ENCODE measurements at regions not wholly inside any gene's neighbourhood (a gene's known extent, or its start where the extent isn't known, plus 50 kb on each side); places are given as distances from the start of the nearest gene placed in this dataset.
"Not testable (repeated sequence)": the region's sequence is repeated elsewhere in the genome, so short reads cannot be mapped to it uniquely, and the experiment has no call there.

- DNase-seq, result no peak
Measured at GRCh38 chr12:88729196-88729595, 148.9 kb upstream of the KITLG start.

GRCh38 chr12:88726806-88727720 is 146.8 kb upstream of the KITLG start:
- no peak for DNase-seq

DNA sequence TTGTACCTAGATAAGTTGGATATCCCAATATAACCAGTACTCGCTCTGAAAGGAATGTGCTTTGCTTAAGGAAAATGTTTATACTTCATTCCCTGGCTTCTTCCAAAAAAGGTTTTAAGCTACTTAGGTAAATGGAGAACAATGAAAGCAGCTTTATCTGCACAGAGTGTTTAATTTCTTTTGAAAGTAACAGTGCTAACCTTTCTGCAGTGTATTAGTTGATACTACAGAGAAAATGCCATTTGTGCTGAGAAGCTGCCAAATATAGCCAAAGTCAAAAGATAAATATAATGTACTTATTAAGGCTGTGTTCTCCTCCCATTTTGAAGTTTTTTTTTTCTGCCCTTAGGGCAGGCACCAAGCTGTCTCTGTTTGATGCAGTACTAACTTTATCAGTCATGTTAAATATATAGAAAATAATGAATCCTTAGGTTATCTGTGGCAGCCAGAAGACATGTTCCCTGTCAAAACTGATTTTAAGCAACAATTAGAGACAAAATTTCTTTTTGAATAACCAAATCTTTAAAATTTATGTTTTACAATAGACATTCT is 145.4 kb upstream of the KITLG start:
- no peak for DNase-seq

DNA sequence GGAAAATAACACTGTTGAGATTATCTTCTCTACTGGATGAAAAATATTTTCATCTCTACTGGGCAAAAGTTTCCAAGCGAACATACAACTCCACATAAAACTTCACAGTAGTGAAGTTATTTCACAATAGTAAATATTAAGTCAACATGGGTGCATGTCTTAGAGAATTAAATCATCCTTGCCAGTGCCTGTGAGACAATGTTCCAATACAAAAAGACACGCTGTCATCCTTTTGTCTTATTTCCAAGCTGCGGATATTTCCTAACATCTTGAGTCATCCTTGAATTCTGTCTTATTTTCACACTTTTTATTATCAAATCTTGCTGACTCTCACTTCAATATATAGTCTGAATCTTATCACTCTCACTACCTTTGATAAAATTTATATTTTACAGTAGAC is 142.9 kb upstream of the KITLG start:
- no peak for DNase-seq

GRCh38 chr12:88720785-88721650 is 140.7 kb upstream of the KITLG start:
- no peak for DNase-seq

- DNase-seq, result no peak
Measured at GRCh38 chr12:88720231-88720630, 140.0 kb upstream of the KITLG start.

DNA sequence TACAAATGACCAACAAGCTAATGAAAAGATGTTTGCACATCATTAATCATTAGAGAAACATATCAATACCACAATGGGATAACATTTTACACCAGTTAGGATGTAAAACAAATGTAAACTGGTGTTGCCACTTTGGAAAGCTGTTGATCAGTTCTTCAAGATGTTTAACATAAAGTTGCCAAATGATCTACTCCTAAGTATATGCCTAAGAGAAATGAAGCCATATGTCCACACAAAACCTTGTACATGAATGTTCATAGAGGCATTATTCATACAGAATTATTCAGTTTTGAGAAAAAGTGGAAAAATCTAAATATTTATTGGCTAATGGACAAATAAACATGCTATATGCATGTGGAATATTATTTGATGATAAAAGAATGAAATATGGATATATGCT is 136.9 kb upstream of the KITLG start:
- DNase-seq, result no peak

DNA sequence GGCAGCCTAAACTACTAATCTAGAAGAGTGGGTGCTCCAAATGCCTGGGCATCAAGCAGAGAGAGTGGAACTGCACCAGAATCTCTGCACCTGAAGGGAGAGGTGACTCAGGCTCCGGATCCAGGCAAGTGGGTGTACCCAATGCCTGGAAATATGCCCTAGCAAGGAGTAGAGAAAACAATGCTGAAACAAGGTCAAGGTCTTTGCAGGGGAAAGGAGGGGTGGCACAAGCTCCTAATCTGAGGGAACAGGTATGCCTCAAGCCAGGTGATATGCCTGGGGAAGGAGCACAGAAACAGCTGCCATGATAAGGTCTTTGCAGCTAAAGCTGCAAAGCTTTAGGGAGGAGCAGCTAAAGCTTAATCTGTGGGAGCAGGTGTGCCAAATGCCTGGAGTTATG is 136.0 kb upstream of the KITLG start:
- DNase-seq, result no peak

DNA sequence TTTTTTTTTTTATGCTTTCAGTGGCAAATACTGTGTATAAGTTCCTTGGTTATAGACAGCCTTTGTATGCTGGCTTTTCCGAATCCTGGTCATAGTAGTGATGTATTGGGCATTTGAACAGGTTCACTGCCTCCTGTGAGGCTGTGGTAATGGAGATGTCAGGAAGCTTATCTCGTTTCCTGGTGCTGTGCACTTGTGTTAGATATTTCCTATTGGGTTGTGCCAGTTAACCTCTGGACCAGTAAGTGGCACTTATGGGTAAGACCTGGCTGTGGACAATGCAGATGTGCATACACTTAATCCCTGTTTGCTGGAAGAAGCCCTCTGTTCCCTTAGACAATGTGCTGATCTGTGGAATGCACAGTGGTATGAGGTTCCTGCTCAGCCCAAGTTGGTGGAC is 135.4 kb upstream of the KITLG start:
- DNase-seq, result no peak

GRCh38 chr12:88714263-88714882 is 134.1 kb upstream of the KITLG start:
- not testable (repeated sequence) for DNase-seq

GRCh38 chr12:88707800-88708199 is 127.5 kb upstream of the KITLG start:
- DNase-seq, result no peak

DNA sequence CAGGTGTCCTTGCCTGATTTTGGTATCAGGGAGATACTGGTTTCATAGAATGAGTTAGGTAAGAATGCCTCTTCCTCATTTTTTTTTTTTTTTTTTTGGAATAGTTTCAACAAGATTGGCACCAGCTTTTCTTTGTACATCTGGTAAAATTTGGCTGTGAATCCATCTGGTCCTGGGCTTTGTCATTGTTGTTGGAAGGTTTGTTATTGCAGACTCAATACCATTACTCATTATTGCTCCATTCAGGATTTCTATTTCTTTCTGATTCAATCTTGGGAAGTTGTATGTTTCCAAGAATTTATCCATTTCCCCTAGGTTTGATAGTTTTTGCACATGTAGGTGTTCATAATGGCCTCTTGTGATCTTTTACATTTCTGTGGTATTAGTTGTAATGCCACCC is 126.0 kb upstream of the KITLG start:
- DNase-seq, result no peak

- no peak for DNase-seq
Measured at GRCh38 chr12:88703790-88704189, 123.5 kb upstream of the KITLG start.

- no peak for DNase-seq
Measured at GRCh38 chr12:88698471-88698870, 118.2 kb upstream of the KITLG start.

- no peak for DNase-seq
Measured at GRCh38 chr12:88693837-88694445, 113.7 kb upstream of the KITLG start.

- no peak for DNase-seq
Measured at GRCh38 chr12:88691811-88692210, 111.5 kb upstream of the KITLG start.

GRCh38 chr12:88684610-88685009 is 104.3 kb upstream of the KITLG start:
- no peak for DNase-seq

DNA sequence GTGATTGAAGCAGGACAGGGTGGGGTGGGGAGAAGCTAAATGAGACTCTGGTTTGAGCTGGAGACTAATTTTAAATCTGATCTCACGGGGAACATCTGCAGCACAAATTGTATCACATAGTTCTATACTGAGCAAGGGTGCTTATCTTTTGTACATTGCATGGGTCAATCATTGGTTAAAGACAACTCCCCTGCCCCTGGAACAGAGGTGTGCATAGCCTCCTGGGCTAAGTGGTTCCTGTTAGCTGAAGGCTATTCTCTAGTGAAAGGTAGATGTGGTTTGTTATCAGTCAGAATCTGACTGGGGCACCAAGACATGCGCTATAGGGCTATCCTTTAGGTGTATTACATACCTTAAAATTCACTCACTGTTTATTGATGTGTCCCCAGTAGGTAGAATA is 103.9 kb upstream of the KITLG start:
- DNase-seq, result no peak

DNA sequence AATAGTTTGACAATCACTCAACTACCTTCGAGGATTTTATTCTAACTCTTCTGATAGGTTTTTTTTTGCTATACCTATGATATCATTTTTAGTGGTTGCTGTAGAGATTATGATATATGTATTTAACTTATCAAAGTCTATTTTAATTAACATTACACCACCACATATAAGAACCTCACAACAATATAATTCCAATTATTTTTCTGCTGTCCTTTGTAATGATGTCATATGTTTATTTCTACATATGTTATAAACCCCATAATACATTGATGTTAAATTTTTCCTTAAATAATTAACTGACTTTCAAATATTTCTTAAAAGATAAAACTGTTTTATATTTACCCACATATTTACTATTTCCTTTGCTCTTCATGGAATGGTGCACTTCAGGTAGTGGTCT is 103.4 kb upstream of the KITLG start:
- no peak for DNase-seq

DNA sequence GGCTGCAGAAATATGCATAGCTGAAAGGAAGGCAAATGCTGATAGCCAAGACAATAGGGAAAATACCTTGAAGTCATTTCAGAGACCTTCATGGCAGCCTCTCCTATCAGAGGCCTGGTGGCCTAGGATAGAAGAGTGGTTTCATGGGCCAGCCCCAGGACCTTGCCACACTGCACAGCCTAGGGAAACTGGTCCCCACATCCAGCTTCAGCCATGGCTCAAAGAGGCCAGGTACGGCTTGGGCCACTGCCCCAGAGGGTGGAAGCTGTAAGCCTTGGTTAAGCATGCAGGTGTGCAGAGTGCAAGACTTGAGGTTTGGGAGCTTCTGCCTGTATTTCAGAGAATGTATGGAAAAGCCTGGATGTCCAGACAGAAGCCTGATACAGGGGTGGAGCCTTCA is 101.0 kb upstream of the KITLG start:
- no peak for DNase-seq

DNA sequence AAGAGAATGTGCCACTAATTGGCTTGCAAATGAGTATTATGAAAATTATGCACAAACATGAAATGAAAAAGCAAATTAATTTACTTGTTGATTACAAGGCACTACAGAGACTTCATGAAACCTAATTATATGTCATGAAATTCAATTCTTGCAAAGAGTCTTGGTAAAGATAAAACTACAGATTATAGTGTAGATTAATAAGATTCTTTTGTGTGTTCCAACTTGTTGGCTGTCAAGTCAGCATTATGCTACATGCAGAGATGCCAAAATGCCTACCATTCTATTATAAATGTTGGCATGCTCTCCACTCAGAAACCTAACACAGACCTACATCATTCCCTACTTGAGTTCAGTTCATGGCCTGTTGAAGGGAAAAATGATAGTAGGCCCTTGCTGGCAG is 97.2 kb upstream of the KITLG start:
- no peak for DNase-seq

DNA sequence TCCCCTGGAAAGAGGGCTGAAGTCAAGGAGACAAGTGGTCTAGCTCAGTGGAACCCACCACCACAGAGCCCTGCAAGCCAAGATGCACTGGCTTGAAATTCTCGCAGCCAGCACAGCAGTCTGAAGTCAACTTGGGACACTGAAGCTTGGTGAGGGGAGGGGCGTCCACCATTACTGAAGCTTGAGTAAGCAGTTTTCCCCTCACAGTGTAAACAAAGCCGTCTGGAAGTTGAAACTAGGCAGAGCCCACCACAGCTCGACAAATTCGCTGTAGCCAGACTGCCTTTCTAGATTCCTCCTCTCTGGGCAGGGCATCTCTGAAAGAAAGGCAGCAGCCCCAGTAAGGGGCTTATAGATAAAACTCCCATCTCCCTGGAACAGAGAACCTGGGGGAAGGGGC is 87.3 kb upstream of the KITLG start:
- not testable (repeated sequence) for DNase-seq

GRCh38 chr12:88665071-88665470 is 84.8 kb upstream of the KITLG start:
- DNase-seq, result no peak
